Fibroblast of mammary gland (primary cell): ENCODE measurements at regions not wholly inside any gene's neighbourhood (a gene's known extent, or its start where the extent isn't known, plus 50 kb on each side); places are given as distances from the start of the nearest gene placed in this dataset.

ENCODE experiments used
- DNase-seq: peaks from one replicate; pipeline ENCODE4 v3.0.0-alpha.2; 2010; ENCODE audit warnings: low read depth
- H3K4me3 ChIP-seq: 2 replicates; pipeline ENCODE4 v1.5.1; 2011; ENCODE audit warnings: low read depth, mild to moderate bottlenecking, low read length, moderate library complexity; ENCODE audit not compliant: control insufficient read depth
- TF ChIP-seq, protein P1 (sequence below): conservative IDR thresholded peaks from 2 replicates; pipeline ENCODE4 v1.5.1; 2011; ENCODE audit warnings: low read depth, low read length, inconsistent platforms; ENCODE audit not compliant: control insufficient read depth, insufficient read depth

DNA sequence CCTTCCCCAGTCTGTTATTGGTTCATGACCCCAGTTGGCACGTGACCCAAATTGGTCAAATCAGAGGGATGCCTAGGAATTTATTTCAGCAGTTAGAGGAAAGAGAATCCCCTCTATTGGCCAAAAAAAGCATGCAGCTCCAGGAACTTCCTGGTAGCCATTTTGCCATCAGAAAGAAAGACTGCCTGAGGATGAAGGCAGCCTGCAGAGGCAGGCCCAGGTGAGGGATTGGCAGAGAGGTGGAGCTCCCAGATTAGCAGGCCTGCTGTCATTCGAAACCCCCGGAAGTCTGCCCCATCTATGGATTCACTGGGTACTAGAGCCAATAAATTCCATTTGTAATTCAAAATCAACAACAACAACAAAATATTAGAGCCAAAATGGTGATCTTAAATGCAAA, 207.6 kb downstream of the CWF19L2 start:
- no peak overlapping the region for H3K4me3 ChIP-seq
- DNase-seq: no peak
- TF ChIP-seq, protein P1, sequence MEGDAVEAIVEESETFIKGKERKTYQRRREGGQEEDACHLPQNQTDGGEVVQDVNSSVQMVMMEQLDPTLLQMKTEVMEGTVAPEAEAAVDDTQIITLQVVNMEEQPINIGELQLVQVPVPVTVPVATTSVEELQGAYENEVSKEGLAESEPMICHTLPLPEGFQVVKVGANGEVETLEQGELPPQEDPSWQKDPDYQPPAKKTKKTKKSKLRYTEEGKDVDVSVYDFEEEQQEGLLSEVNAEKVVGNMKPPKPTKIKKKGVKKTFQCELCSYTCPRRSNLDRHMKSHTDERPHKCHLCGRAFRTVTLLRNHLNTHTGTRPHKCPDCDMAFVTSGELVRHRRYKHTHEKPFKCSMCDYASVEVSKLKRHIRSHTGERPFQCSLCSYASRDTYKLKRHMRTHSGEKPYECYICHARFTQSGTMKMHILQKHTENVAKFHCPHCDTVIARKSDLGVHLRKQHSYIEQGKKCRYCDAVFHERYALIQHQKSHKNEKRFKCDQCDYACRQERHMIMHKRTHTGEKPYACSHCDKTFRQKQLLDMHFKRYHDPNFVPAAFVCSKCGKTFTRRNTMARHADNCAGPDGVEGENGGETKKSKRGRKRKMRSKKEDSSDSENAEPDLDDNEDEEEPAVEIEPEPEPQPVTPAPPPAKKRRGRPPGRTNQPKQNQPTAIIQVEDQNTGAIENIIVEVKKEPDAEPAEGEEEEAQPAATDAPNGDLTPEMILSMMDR: no peak

GRCh38 chr11:107249054-107249453, 208.6 kb downstream of the CWF19L2 start:
- DNase-seq: no peak
- TF ChIP-seq, protein P1: no peak
- H3K4me3 ChIP-seq: no peak overlapping the region

- TF ChIP-seq, protein P1: no peak
These were observed 210.3 kb downstream of the CWF19L2 start for GRCh38 chr11:107247167-107247861.

DNA sequence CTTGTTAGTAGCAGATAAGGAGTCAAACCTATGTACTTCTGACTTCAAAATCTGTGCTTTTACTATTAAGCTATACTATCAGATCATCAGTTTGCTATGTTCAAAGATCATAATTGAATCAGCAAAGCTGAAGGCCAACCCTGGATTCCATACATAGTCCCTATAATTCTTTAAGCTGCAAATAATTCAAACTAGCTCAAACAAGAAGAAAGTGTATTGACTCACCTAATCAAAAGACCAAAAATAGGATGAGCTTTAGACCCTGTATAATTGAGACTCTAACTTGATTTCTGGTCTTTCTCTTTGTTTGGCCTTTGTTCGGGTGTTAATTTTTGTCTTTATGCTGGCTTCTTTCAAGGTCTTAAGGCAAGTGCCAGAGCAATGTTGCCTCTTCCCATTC, 213.7 kb downstream of the CWF19L2 start:
- H3K4me3 ChIP-seq: no peak overlapping the region
- TF ChIP-seq, protein P1: no peak
- no peak for DNase-seq

More at GRCh38 chr11:107247167-107247861, 210.3 kb downstream of the CWF19L2 start:
- no peak for DNase-seq
- no peak overlapping the region for H3K4me3 ChIP-seq

DNA sequence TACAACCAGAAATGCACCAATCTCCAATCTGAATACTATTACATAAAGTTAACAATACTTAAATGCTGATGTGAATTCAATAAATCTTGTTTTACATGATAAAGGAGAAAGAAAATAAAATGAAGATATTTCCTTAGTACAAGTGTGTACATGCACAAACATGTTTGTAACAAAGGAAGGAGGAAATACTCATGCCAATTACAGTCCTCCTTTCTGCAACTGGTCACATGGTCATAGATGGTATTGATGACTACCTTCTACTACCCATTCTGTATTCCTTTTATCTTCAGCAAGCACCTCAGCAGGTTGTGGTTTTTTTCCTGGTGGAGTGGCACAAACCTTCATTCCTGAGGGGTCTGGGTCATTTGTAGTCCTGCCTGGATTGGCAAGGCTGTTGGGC, 214.2 kb upstream of the GUCY1A2 start:
- TF ChIP-seq, protein P1: no peak
- H3K4me3 ChIP-seq: no peak overlapping the region
- no peak for DNase-seq

DNA sequence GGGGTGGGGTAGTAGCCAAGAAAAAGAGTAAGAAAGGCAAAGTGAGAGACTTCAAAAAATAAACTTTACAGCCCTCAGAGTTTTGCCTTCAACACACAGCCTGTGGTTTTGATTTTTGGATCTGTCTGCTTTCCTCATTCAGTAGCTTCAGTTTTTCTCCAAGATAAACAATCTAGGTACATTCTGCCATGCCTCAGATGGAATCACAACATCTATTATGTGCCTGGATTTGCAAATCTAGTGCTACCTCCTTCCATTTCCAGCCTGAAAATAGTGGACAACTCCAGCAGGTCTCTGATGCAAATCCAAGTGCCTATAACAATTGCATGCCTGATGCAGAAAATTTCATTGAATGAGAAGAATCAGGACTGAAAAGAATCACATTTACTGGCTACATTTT, 206.6 kb upstream of the GUCY1A2 start:
- no peak for DNase-seq
- H3K4me3 ChIP-seq: no peak overlapping the region
- TF ChIP-seq, protein P1: no peak

DNA sequence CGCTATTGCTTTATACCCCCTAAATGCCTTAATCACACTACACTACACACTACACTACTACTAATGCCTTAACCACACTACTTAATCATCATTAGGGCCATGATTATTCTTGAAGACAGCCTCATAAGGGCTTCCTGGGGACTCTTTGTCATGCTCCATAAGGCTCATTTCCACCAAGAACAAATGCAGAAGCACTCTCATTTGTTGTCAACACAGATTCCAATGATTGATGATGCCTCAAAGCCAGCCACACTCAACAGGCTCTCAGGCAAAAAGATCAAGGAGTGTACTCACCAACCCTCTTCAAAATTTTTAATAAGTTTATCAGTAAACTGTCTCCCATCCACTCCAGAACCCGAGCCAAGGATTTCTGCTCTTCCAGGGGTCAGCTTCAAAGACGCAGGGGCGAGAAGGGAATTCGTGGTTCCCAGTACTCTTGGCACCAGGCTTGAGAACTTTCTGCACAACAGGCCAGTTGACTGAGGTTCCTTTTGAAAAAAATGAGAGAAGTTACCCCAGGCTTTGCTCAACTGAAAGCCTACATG, 204.7 kb upstream of the GUCY1A2 start:
- TF ChIP-seq, protein P1: no peak
- no peak overlapping the region for H3K4me3 ChIP-seq
- DNase-seq: no peak
